Suprapubic skin (tissue), 4 donors: ENCODE measurements at regions not wholly inside any gene's neighbourhood (a gene's known extent, or its start where the extent isn't known, plus 50 kb on each side); places are given as distances from the start of the nearest gene placed in this dataset.

ENCODE experiments used
- EP300 ChIP-seq: sonication (generic); formaldehyde crosslinking; IDR thresholded peaks from one replicate; pipeline ENCODE4 v1.6.1; 2017; ENCODE audit warnings: antibody characterized with exemption
- POLR2AphosphoS5 ChIP-seq, 3 donors: sonication (generic); formaldehyde crosslinking; IDR thresholded peaks; one replicate each; pipeline ENCODE4 v1.6.1; 2017; ENCODE audit warnings: antibody characterized with exemption in 3 of 3
- TF ChIP-seq, protein P1 (sequence below), 2 donors: fragments of 200-600 bp in 1 of 2; fragments of 450-650 bp in 1 of 2; sonication (generic) in 1 of 2; IDR thresholded peaks; one replicate each; pipeline ENCODE4 v1.5.1; 2016 to 2019; ENCODE audit warnings: antibody characterized with exemption in 2 of 2, mild to moderate bottlenecking in 1 of 2, moderate library complexity in 1 of 2

DNA sequence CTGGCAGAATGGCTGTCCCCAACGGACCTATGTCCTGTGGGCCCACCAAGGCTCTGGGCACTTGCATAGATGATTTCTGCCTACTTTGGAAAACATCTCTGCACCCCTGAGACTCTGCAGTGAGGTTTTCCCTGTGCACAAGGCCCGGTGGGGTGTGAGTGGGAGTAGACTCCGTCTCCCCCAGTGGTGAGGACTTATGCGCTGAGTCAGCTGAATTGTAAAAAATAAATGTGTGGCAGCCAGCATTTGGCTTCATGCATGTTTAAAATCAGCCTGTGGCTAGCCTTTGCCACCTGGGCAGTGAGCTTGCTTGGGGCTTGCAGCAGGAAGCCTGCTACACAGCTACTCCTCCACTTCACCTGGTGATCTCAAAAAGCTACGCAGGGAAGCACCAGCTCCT is 139.3 kb upstream of the WDR11 start:
- TF ChIP-seq EP300, result no peak
- TF ChIP-seq POLR2AphosphoS5 (IDR thresholded peaks at IDR 0.05), result no peak
- TF ChIP-seq, protein P1, sequence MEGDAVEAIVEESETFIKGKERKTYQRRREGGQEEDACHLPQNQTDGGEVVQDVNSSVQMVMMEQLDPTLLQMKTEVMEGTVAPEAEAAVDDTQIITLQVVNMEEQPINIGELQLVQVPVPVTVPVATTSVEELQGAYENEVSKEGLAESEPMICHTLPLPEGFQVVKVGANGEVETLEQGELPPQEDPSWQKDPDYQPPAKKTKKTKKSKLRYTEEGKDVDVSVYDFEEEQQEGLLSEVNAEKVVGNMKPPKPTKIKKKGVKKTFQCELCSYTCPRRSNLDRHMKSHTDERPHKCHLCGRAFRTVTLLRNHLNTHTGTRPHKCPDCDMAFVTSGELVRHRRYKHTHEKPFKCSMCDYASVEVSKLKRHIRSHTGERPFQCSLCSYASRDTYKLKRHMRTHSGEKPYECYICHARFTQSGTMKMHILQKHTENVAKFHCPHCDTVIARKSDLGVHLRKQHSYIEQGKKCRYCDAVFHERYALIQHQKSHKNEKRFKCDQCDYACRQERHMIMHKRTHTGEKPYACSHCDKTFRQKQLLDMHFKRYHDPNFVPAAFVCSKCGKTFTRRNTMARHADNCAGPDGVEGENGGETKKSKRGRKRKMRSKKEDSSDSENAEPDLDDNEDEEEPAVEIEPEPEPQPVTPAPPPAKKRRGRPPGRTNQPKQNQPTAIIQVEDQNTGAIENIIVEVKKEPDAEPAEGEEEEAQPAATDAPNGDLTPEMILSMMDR (IDR thresholded peaks at IDR 0.05), result no peak
